B cell (primary cell): ENCODE measurements at regions not wholly inside any gene's neighbourhood (a gene's known extent, or its start where the extent isn't known, plus 50 kb on each side); places are given as distances from the start of the nearest gene placed in this dataset.

Experiments used
- EZH2 ChIP-seq: IDR thresholded peaks from 2 replicates; pipeline ENCODE4 v1.6.1; 2012; ENCODE audit warnings: borderline replicate concordance, low read depth, mild to moderate bottlenecking, moderate library complexity, low read length; ENCODE audit not compliant: insufficient read depth, poor library complexity, severe bottlenecking
- TF ChIP-seq, protein P1 (sequence below): fragments of 200-600 bp; IDR thresholded peaks from one replicate; pipeline ENCODE4 v1.8.0; 2022; ENCODE audit warnings: antibody characterized with exemption, mild to moderate bottlenecking

- TF ChIP-seq, protein P1, sequence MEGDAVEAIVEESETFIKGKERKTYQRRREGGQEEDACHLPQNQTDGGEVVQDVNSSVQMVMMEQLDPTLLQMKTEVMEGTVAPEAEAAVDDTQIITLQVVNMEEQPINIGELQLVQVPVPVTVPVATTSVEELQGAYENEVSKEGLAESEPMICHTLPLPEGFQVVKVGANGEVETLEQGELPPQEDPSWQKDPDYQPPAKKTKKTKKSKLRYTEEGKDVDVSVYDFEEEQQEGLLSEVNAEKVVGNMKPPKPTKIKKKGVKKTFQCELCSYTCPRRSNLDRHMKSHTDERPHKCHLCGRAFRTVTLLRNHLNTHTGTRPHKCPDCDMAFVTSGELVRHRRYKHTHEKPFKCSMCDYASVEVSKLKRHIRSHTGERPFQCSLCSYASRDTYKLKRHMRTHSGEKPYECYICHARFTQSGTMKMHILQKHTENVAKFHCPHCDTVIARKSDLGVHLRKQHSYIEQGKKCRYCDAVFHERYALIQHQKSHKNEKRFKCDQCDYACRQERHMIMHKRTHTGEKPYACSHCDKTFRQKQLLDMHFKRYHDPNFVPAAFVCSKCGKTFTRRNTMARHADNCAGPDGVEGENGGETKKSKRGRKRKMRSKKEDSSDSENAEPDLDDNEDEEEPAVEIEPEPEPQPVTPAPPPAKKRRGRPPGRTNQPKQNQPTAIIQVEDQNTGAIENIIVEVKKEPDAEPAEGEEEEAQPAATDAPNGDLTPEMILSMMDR, result no peak
- TF ChIP-seq EZH2, result no peak
These were observed 94.1 kb upstream of the SELENOP start for GRCh38 chr5:42905827-42906226.
